Endothelial cell of hepatic sinusoid (primary cell): ENCODE measurements at regions not wholly inside any gene's neighbourhood (a gene's known extent, or its start where the extent isn't known, plus 50 kb on each side); places are given as distances from the start of the nearest gene placed in this dataset.

Experiments
- in situ Hi-C: cut with HindIII; loops from 2 replicates; pipeline ENCODE4 v1.10.0; 2017; ENCODE audit warnings: low sequenced_read_pairs

GRCh38 chr2:35651688-35652323, 703.8 kb upstream of the CRIM1 start:
- in situ Hi-C loops = no loop called here

GRCh38 chr2:35614640-35615039, 740.9 kb upstream of the CRIM1 start:
- in situ Hi-C loops = no loop called here

DNA sequence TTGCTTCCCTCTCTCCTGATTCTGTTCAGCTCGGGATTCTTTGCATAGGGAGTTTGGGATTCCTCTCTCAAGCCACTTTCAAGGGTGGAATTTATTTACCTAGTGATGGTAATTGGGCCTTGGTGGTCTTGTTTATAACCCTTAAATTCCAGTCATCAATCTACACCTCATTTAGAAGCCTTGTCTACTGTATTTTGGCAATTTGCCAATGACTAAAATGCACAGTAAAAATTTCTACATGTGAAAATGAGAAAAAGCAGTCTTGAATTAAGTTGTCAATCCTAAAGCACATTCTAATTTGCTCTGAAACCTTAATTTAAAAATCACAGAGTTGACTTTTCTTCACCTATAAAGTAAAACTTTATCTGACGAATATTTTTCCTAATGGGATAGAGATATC, 749.2 kb upstream of the CRIM1 start:
- in situ Hi-C loops = no loop called here

DNA sequence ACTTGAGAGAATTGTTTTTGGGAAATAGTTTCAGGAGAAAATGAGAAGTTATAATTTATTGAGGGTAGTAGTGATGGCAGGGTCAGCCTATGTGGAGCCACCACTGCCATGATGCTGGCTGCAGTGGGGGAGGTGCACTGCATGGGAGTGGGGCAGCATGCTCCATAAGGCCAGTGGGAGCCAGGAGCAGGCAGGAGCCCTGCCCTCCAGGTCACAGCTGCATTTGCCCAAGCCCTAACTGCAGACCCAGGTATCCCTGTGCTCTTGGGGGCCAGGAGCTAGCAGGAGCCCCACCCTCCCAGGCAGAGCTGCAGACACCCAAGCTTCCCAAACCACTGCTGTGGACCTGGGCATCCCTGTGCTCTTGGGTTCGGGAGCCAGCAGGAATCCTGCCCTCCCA, 757.3 kb upstream of the CRIM1 start:
- in situ Hi-C loops = no loop called here

DNA sequence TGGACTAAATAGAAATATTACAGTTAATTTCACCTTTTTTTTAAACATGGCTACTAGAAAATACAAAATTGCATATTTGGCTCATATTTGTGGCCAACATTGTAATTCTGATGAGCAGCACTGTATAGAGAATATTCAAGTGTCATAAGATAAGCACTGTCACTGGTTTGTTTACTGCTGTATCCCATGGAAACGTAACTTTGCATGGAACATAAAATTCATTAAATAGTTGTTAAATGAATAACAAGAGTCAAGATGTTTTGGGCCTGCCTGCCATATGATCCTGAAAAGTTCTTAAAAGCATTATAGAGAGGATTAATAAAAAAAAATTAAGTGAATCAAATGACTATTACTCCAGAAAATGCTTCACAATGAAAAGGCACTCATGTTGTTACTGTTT, 763.7 kb upstream of the CRIM1 start:
- in situ Hi-C loops = no loop called here

DNA sequence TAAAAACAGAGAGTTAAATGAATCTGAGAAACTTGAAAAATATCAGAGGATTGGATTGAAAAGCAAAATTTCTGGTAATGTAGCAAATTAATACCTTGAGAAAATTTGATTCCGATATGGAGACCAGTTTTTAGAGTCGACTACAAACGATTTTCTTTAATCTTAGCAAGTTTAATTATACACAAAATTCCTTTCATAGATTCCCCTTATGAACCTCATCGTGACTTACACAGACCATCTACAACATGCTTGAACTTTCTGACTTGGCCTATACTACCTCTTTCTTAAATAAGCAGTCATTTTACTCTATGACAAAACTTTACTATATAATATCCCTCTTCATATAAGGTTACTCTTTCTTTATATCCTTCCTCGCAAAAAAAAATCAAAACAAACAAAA, 769.6 kb upstream of the CRIM1 start:
- in situ Hi-C loops = no loop called here

DNA sequence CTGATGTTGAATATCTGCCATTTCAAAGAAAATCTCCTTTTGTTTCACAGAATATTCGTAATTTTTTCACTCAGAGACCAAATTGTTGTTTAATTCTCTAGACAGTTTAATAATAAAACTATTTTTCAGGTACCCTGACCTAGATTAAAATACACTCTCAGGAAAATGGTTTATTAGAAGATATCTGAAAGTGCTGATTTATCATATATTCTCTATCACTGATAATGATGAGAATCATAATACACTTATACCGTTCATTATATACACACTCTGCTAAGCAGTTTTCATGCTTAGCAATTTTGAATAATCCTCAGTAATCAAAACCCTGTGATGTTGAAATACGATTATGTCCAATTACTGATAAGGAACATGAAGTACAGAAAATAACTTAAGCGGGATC, 772.9 kb upstream of the CRIM1 start:
- in situ Hi-C loops = no loop called here

- in situ Hi-C loops = no loop called here
These were observed 774.6 kb upstream of the CRIM1 start for GRCh38 chr2:35580956-35581355.

GRCh38 chr2:35568574-35568973, 787.0 kb upstream of the CRIM1 start:
- in situ Hi-C loops = loop anchor here (10.0 kb wide), 1 partner anchor 96 kb away; no protein-coding TSS in a partner anchor

DNA sequence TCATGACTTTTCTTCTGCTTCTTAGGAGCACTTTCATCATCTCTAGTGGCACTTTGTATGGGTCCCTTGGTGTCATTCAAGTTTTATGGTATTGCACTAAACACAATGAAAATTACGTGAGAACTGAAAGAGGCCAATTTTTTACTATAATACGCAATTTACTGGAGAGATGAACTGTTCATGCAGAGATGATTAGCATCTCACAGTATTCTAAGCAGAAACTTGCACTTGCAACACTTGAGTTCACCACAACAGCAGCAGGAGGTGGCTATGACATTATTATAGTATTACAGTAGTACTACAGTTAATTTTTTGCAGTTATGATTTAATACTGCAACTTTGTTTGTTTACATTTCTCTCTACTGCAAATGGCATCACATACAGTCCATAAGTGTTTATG, 793.1 kb upstream of the CRIM1 start:
- in situ Hi-C loops = loop anchor here (10.0 kb wide), 1 partner anchor 102 kb away; no protein-coding TSS in a partner anchor

DNA sequence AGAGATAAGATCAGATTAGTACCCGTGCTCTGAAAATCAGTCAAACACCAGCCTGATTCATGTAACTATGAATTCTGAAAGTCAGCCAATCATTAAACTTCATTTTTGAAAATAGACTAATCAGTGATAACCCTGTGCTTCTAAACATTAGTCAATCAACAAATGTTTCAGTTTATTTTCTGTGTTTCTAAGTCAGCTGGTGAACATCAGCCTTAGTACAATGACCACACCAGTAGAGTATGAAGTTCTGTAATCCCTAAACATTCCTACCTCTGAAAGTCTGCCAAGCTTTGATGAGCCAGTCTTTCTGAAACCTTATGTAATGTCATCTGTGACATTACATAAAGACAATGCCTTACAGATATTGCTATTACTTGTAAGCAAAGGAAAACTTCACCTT, 807.4 kb upstream of the CRIM1 start:
- in situ Hi-C loops = no loop called here

GRCh38 chr2:35545301-35545700, 810.3 kb upstream of the CRIM1 start:
- in situ Hi-C loops = no loop called here

DNA sequence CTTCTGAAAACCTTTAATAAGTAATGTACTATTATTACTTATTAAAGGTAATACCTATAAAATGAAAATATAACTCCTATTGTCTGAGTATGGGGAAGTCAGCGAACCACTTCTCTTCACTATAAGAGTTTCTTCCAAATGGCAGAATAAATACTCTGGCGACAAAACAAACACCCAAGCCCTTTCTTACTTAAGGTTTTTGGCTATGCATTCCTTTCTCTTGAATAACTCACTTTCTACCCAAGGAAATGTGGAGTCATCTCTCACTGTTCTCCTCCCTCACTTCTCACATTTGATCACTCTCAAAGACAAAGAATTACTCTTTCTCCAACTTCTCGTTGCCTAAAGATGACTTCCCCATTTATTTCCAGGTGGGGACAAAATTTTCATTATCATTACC, 816.8 kb upstream of the CRIM1 start:
- in situ Hi-C loops = no loop called here

GRCh38 chr2:35530615-35531135, 824.9 kb upstream of the CRIM1 start:
- in situ Hi-C loops = no loop called here

GRCh38 chr2:35526741-35527140, 828.8 kb upstream of the CRIM1 start:
- in situ Hi-C loops = no loop called here

GRCh38 chr2:35522450-35522849, 833.1 kb upstream of the CRIM1 start:
- in situ Hi-C loops = no loop called here

DNA sequence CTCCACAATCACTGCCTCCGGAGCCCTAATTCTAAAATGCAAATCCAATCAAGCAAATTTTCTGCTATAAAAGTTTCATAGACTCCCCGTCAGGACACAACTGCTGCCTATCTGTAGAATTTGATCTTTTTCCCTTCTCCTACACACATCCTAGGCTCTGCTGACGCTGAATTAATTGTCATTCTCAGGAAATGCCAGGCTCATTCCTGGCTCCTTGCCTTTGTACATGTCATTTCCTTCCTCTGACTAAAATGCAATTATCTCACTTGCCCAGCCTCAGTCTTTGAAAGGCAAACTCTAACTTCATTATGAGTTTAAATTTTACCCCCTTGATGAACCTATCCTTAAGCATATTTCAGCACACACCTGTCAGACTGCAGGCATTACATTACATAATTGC, 844.9 kb upstream of the CRIM1 start:
- in situ Hi-C loops = no loop called here

DNA sequence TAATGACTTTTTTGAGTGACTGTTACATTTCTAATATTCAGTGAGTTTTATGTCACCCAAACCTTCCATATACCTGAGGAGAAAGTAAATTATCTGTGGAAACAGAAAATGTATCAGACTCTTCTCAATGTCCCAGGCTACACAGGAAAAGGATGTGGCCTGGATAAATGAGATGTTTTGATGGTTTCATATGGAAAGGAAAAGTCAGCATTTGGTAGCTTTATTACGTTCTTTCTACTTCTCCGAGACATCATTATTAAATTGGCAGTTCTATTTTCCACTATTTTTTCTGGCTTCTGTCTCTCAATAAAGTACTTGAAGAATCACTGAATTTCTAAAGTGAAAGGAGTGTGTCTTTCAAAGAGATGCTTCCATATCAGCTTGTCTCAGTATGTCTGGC, 847.0 kb upstream of the CRIM1 start:
- in situ Hi-C loops = no loop called here

- in situ Hi-C loops = no loop called here
These were observed 851.2 kb upstream of the CRIM1 start for GRCh38 chr2:35504419-35504818.

DNA sequence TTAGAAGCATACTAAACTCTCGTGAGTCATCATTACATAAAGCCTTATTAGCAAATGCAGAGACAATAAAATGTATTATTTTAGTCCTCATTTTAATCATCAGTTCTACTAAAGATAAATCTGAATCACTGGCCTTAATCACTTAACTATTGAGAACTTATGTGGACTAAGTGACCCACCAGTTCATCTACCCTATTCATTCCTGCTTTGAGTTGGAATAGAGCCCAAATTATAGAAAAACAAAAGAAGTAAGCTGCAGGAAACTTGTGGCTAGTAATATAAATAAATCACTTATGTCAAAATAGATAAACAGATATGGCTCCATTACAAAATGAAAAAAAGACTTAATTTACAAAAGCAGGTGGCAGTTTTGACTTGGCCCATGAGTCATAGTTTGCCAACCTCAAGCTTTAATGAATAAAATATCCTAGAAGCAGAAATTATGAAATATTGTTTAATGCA, 851.8 kb upstream of the CRIM1 start:
- in situ Hi-C loops = no loop called here

- in situ Hi-C loops = no loop called here
These were observed 852.3 kb upstream of the CRIM1 start for GRCh38 chr2:35503311-35503710.

DNA sequence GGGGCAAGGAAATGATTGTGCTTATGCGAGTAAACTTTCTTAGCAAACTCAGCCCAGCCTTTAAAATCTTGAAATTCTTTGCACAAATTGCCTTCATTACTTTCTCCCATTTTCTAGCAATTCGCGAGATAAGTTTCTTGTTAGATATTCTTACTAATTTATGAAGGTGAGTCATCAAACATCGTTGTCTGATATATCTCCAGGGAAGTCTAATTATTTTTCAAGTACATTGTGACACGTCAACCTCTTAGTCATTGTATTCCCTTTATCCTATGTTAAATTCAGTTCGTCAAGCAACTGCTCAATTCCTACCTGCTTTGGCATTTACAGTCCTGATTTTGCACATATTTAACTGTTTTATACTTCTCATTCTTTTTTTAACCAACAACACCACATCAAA, 854.5 kb upstream of the CRIM1 start:
- in situ Hi-C loops = no loop called here

DNA sequence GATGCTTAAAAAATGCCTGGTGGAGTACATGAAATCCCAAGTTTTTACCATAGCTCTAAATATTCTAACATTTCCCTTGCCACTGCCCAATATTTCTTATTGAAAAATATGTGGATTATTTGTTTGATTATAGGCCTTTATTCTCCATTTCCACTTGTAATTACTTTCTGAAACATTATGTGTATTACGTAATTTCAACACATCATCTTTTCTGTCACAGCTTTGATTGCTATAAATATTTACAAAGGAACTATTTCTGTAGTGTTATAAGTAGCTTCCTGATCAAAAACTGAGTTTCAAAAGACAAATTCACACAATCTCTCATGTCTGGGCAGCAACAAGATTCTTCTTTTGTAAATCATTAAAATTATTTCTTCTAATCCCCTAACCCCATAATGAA, 859.6 kb upstream of the CRIM1 start:
- in situ Hi-C loops = no loop called here
